Gastroesophageal sphincter (tissue), 3 donors: ENCODE measurements at regions not wholly inside any gene's neighbourhood (a gene's known extent, or its start where the extent isn't known, plus 50 kb on each side); places are given as distances from the start of the nearest gene placed in this dataset.

ENCODE experiments used
- CTCF ChIP-seq, 4 experiments: fragments of 200-600 bp in 2 of 4; fragments of 450-650 bp in 2 of 4; sonication (generic) in 1 of 4; IDR thresholded peaks; one replicate each; pipeline ENCODE4 v1.5.1; 2017 to 2019; ENCODE audit warnings: antibody characterized with exemption in 4 of 4, mild to moderate bottlenecking in 2 of 4, moderate library complexity in 2 of 4
- POLR2A ChIP-seq, 2 donors: fragments of 450-650 bp; IDR thresholded peaks; one replicate each; pipeline ENCODE4 v1.6.1; 2017; ENCODE audit warnings: antibody characterized with exemption in 2 of 2, mild to moderate bottlenecking in 2 of 2, moderate library complexity in 1 of 2
- POLR2AphosphoS5 ChIP-seq: sonication (generic); formaldehyde crosslinking; IDR thresholded peaks from one replicate; pipeline ENCODE4 v1.6.1; 2017; ENCODE audit warnings: antibody characterized with exemption

- no peak for TF ChIP-seq CTCF (IDR thresholded peaks at IDR 0.05)
- no peak for TF ChIP-seq POLR2AphosphoS5
- no peak for TF ChIP-seq POLR2A (IDR thresholded peaks at IDR 0.05)
These were observed 54.8 kb upstream of the ASB18 start for GRCh38 chr2:236319036-236319435.
